PC-3 (cell line): ENCODE measurements at regions not wholly inside any gene's neighbourhood (a gene's known extent, or its start where the extent isn't known, plus 50 kb on each side); places are given as distances from the start of the nearest gene placed in this dataset.
"Not testable (repeated sequence)": the region's sequence is repeated elsewhere in the genome, so short reads cannot be mapped to it uniquely, and the experiment has no call there.

Experiments used
- EZH2 ChIP-seq: fragments of 300-600 bp; sonication (generic); IDR thresholded peaks from one replicate; pipeline ENCODE4 v1.6.1; 2017; ENCODE audit warnings: antibody characterized with exemption, mild to moderate bottlenecking, low read length; ENCODE audit not compliant: unreplicated experiment
- EZH2phosphoT487 ChIP-seq: fragments of 300-600 bp; sonication (generic); IDR thresholded peaks from 2 replicates; pipeline ENCODE4 v1.6.1; 2018; ENCODE audit warnings: mild to moderate bottlenecking, antibody characterized with exemption, low read length, borderline replicate concordance
- TF ChIP-seq, protein P1 (sequence below): fragments of 300-600 bp; sonication (generic); conservative IDR thresholded peaks from 2 replicates; pipeline ENCODE4 v1.5.1; 2017; ENCODE audit warnings: antibody characterized with exemption, low read depth, mild to moderate bottlenecking, low read length

DNA sequence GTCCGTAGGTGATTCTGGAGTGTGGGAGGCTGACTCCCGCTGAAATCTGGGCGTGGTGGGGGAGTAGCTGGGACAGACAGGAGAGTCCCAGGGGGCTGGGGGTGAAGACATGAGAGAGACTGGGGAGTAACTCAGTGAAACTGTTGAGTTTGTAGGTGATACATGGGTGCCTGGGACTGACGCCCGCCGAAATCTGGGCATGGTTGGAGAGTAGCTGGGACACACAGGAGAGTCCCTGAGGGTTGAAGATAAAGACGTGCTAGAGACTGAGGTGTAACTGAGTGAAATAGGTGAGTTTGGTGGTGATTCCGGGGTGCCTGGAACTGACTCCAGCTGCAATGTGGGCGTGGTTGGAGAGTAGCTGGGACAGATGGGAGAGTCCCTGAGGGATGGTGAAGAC lies 299.8 kb downstream of the CWH43 start:
- TF ChIP-seq, protein P1, sequence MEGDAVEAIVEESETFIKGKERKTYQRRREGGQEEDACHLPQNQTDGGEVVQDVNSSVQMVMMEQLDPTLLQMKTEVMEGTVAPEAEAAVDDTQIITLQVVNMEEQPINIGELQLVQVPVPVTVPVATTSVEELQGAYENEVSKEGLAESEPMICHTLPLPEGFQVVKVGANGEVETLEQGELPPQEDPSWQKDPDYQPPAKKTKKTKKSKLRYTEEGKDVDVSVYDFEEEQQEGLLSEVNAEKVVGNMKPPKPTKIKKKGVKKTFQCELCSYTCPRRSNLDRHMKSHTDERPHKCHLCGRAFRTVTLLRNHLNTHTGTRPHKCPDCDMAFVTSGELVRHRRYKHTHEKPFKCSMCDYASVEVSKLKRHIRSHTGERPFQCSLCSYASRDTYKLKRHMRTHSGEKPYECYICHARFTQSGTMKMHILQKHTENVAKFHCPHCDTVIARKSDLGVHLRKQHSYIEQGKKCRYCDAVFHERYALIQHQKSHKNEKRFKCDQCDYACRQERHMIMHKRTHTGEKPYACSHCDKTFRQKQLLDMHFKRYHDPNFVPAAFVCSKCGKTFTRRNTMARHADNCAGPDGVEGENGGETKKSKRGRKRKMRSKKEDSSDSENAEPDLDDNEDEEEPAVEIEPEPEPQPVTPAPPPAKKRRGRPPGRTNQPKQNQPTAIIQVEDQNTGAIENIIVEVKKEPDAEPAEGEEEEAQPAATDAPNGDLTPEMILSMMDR, result not testable (repeated sequence)
- TF ChIP-seq EZH2, EZH2phosphoT487: not testable (repeated sequence)
